ENCODE measurements at regions not wholly inside any gene's neighbourhood (a gene's known extent, or its start where the extent isn't known, plus 50 kb on each side); places are given as distances from the start of the nearest gene placed in this dataset.

DNA sequence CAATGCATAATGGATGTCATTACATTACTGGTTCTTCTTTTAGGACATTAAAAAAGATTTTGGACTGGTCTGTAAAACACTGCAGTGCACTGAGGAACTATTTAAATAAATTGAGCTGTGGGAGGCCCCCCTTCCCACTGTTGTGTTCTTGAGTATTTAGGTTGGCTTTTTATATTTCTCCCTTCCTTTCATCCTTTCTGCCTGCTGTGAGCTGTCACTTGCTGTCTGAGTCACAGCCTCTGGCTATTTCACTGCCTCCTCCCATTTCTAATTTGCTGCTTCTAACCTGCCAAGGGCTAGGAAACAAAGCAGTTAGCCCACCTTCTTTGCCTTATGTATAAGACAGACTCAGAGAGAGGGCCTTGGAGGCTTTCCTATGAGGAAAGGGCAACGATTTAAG, 89.0 kb upstream of the FNDC3B start:
- TF ChIP-seq, protein P1, sequence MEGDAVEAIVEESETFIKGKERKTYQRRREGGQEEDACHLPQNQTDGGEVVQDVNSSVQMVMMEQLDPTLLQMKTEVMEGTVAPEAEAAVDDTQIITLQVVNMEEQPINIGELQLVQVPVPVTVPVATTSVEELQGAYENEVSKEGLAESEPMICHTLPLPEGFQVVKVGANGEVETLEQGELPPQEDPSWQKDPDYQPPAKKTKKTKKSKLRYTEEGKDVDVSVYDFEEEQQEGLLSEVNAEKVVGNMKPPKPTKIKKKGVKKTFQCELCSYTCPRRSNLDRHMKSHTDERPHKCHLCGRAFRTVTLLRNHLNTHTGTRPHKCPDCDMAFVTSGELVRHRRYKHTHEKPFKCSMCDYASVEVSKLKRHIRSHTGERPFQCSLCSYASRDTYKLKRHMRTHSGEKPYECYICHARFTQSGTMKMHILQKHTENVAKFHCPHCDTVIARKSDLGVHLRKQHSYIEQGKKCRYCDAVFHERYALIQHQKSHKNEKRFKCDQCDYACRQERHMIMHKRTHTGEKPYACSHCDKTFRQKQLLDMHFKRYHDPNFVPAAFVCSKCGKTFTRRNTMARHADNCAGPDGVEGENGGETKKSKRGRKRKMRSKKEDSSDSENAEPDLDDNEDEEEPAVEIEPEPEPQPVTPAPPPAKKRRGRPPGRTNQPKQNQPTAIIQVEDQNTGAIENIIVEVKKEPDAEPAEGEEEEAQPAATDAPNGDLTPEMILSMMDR (IDR thresholded peaks at IDR 0.05), result no peak
- TF ChIP-seq EP300 (IDR thresholded peaks at IDR 0.05) (no peak), POLR2A (IDR thresholded peaks at IDR 0.05) (no peak)
